GM19463 (cell line): ENCODE measurements at regions not wholly inside any gene's neighbourhood (a gene's known extent, or its start where the extent isn't known, plus 50 kb on each side); places are given as distances from the start of the nearest gene placed in this dataset.

Experiments
- ATAC-seq: cut with Tn5 transposase; IDR thresholded peaks from one replicate; pipeline ENCODE4 v1.9.1; 2021; ENCODE audit warnings: mild to moderate bottlenecking, moderate library complexity; ENCODE audit not compliant: unreplicated experiment

DNA sequence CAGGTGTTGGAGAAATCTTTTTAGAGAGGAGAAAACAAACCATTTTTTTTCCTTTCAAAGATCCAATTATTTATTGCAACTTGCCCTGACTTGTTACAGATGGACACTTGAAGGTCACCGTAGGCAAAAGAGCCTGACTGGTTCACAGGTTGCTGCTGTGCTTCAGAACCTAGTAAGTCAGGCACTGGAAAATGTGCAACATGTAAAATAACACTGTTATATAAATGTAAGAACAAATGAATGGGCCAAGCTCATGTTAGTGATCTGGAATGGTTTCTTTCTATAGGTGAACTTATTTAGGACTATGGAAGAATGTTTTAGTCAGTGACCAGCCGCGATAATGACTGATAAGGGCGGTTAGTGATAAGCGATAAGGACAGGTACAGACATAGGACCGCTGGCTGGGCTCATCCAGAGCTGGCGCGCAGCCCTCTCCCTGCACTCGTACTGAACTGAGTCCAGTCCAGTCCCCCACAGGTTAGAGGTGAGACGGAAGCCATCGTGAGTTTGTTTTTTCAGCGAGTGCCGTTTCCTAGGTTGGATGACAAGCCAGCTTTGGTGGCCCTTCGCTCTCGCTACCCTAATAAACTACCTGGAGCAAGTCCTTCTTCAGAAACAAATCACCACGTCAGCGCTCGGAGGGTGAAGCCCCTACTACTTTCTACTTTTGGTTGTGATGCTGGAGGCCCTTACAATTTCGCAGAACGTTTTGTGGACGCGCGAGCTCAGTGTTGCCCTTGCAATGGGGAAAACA lies 94.4 kb upstream of the PRDM1 start:
- ATAC-seq: peak; percentile 37

DNA sequence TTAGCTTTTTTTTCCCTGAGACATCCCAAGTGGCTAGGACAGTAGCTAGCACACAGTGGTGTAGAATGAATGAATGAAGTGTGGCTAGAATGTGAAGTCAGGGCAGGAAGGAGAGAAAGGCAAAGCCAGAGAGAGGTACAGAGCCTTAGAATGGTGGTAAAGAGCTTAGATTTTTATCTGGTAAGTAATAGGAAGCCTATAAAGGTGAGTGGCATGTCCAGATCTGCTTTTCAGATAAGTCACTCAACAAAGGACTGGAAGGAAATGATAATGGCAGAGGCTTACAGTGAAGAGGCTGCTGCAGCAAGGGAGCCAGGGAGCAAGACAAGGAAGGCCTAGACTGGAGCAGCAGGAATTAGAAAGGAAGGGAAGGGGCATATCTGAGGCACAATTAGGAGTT lies 96.0 kb upstream of the PRDM1 start:
- no peak for ATAC-seq

DNA sequence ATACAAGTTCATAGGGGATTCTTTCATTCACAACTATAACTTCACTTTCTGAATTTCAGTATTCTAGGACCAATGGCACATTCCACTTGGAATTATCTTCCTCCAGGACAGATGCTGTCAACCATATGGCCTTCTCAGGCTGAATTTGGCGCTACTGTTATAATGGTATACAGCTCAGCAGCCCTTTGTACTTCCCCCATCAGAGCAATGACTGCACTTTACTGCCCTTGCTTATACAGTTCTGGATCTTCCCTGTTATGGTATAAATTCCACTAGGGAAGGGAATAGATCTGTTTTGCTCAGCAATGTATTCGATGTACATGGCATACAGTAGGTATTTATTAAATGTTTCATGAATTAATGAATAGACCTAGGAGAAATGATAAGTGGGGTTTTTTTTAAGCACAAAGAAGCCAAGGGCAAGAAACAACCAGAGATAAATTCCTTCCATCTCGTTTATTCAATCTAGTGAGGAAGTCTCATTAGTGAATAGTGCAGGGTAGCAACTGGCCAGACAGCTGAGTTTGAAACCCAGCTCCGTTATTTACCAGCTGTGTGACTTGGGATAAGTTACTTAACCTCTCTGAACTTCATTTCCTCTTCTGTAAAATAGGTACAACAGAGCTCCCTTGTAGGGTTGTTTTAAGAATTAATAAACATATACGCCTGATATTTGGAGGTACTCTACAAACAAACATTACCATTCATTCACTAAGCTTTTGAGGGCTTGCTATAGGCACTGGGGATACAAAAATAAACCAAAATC lies 97.1 kb upstream of the PRDM1 start:
- no peak for ATAC-seq

GRCh38 chr6:105988321-105988720 lies 97.8 kb upstream of the PRDM1 start:
- no peak for ATAC-seq

- no peak for ATAC-seq
Observed at GRCh38 chr6:105987516-105987915, 98.6 kb upstream of the PRDM1 start.

DNA sequence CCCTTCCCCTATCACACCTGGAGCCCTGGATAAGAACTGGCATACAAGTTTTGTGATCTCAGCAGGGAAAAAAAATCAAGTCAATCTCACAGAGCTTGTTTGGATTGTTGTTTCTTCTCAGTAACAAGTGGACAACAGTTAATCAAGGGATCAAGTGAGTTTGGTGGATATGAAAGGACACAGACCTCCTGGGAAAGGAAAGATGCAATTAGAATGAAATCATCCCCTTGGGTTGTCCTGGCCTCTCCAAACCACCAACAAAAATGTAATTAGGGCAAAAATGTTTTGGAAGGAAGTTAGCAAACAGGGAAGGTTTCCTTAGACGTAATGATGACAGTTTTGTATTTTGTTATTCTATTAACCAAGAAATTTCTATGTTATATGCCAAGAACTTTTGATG lies 99.1 kb upstream of the PRDM1 start:
- ATAC-seq: no peak

- no peak for ATAC-seq
Observed at GRCh38 chr6:105985816-105986632, 100.1 kb upstream of the PRDM1 start.

DNA sequence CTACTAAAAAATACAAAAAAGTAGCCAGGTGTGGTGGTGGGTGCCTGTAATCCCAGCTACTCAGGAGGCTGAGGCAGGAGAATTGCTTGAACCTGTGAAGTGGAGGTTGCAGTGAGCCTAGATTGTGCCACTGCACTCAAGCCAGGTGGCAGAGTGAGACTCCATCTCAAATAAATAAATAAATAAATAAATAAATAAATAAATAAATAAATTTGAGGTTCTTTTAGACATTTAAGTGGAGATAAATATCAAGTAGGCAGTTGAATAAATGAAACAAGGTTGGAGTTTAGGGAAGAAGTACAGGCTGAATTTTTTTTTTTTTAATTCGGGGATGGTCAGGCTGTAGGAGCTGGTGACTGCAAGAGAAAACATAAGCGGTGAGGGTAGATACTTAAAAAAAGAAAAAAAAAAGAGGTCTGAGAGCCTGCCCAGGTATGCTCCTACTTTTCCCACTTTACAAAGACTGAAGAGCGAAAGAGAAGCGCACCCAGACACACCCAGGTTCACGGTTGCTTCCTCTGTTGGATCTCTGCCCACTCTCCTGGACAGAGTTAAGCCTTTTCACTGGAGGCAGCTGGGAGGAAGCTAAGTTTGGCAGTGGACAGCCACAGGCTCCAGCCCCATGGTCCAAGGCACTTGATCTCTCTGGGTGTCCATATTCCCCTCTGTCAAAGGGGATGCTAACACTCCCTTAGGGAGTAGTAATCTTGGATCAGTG lies 100.9 kb upstream of the PRDM1 start:
- no peak for ATAC-seq

DNA sequence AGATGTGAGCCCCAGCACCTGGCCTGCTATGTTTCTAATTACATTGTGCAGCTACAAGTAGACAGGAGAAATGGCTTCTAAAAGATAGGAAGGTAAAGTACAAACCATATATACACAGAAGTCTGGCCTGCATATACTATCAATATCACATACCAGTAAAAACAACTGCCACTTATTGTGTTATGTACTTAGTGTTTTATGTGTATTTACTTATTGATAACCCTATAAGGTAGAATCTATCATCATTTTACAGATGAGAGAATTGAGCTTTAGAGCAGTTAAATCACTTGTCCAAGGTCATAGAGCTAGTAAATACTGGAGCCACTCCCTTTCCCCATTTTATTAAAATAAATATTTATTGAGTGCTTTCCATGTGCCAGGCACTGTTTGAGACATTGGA lies 102.4 kb upstream of the PRDM1 start:
- no peak for ATAC-seq

DNA sequence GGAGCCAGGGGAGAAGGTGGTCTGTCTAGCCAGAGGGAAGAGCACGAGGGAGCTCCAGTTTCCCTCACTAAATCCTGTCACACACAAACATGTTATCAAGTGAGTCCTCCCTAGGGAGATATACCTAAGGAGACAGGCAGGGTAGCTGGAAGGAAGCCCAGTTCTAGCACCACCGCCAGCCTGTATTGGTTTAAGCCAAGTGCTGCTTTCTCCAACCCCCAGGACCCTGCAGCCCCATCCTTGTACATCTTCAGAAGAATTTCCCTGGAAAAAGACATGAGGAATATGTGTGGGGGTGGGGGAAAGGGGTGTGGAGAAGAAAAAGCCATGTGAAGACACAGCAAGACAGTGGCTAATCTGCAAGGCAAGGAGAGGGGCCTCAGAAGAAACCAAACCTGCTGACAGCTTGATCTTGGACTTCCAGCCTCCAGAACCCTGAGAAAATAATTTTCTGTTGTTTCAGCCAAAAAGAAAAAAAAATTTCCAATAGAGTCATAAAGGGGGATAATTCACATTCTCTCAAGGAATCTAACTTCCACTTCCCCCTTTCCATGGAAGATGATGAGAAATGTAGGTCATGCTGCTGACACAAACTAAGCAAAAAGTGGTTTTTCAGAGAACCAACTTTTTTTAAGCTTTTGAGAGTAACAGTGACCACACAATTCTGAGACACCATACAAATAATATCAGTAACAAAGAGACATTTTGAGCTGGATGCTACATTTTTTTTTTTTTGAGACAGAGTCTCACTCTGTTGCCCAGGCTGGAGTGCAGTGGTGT lies 103.2 kb upstream of the PRDM1 start:
- no peak for ATAC-seq

- ATAC-seq: no peak
Observed at GRCh38 chr6:105981888-105982358, 104.2 kb upstream of the PRDM1 start.

GRCh38 chr6:105981002-105981887 lies 104.9 kb upstream of the PRDM1 start:
- peak; percentile 65 for ATAC-seq

- ATAC-seq: no peak
Observed at GRCh38 chr6:105978974-105979373, 107.2 kb upstream of the PRDM1 start.

DNA sequence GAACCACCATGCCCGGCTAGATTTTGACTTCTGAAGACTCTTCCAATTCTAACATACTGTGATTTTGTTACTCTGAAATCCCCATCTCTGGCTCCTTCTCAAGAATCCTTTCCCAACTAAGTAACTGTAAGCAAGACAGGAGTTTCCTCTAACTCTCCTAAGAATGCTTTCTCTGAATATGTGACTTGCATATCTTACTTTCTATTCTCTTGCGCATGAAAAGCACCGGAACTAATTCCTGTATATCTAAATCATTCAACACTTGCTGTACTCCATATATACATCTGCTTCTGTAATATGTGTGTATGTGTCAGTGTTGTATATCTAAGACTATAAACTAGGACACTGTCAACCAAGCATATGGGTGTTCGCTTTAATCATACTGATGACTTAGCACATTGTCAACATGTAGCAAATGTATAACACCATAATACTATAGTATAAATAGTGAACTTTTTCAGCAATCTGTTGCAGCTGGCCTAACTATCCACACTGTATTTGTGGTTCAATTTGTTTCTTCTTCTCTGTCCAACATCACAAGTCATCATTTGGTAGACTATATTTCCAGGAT lies 108.1 kb upstream of the PRDM1 start:
- no peak for ATAC-seq

- no peak for ATAC-seq
Observed at GRCh38 chr6:105974986-105975385, 111.2 kb upstream of the PRDM1 start.

DNA sequence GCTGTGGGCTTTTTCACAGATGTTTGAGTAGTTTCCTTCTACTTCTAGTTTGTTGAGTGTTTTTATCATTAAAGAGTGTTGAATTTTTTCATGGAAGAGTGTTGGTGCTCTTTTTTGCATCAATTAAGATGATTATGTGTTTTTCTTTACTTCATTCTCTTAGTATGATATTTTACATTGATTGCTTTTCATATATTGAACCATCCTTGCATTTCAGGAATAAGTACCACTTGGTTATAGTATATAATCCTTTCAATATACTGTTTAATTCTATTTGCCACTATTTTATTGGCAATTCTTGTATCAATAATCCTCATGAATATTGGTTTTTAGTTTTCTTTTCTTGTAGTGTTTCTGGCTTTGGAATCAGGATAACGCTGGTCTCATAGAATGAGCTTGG lies 113.7 kb upstream of the PRDM1 start:
- ATAC-seq: no peak

GRCh38 chr6:105968603-105969333 lies 117.4 kb upstream of the PRDM1 start:
- ATAC-seq: no peak
